Kidney tubule cell (primary cell): ENCODE measurements at regions not wholly inside any gene's neighbourhood (a gene's known extent, or its start where the extent isn't known, plus 50 kb on each side); places are given as distances from the start of the nearest gene placed in this dataset.

Experiments
- DNase-seq: peaks from one replicate; pipeline ENCODE4 v3.0.0-alpha.2; 2018; ENCODE audit warnings: low spot score

DNA sequence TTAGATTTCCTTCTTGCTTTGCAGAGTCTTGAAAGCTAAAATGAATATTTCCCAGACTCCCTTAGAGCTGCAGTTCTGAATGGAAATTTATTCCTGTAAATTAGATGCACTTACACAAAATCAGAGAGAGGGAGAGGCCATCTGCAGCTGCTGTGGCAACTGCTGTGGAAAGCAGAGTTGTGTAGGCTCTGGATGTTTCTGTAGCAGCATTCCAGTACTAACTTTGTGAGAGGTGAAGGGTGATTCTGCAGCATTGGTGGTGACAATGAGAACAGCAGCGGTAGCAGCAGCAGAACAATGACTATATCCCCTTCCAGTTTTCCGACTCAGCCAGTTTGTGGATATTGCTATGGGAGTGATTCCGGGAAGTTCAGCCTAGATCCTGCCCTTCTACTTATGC is 433.0 kb upstream of the REG3G start:
- no peak for DNase-seq

DNA sequence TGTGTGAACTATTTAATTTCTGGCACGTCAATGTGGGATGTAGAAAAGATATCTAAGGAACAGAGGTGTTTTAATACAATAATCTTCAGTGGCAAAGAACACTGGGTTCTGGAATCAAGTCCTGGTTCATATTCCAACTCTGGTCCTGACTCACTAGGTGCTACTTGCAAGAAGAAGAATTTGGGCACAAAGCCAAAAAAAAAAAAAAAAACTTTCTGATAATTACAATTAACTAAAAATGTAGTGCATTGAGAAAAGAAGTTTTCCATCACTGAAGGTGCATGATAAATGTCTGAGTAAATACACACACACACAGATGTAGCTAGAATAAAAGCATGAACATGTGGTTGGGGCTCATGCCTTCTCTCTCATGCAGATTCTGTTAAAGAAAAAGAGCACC is 424.4 kb upstream of the REG3G start:
- DNase-seq: no peak

DNA sequence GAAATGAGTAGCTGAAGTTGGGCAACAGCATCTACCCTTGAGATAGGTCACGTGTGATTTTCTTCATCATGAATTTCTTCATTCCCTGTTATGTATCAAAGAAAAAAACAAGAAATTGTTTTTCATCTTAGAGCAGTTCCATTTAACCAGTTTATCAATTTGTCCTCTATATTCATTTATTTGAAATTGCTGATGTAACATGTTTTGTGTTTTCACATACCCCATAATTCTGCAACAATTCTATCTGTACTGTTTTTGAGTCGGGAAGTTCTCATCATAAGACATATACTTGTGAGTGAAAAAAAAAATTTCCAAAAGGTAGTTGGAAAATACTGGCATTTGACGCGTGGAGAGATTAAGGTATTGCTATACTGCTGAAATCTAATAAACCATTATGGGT is 422.6 kb upstream of the REG3G start:
- DNase-seq: no peak

DNA sequence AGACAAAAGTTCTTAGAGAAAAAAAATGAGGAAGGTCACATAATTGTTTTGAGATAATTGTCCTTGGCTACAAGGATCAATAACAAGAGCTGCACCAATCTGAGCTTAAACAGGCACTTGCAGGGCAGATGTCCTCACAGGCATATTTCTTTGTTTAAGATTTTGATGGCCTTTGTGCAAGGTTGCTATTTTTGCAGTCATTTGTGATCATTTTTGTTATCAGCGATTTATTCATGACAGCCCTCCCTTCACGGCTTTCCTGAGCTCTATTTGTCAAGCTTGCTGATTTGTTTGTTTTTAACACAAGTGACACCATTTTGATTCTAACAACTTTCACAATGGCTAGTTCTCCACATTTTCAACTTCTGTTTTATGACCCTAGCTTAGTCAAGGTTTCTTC is 418.6 kb upstream of the REG3G start:
- DNase-seq: no peak

DNA sequence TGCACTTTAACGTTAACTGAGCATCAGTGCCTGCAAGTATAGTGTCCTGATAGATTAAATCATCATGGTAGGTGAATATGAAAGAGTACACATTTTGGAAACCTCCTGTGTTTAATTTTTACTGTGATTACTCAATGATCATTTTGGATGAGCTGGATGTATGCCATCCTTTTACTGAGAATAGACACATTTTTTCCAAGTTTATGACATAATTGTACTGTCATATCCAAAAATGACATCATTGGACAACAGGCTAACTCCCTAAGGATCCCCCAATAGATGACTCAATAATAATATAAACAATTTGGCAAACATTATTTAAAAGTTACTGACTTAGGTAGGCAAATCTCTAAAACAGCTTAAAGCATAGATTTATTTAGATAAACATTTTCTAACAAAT is 410.8 kb upstream of the REG3G start:
- no peak for DNase-seq

DNA sequence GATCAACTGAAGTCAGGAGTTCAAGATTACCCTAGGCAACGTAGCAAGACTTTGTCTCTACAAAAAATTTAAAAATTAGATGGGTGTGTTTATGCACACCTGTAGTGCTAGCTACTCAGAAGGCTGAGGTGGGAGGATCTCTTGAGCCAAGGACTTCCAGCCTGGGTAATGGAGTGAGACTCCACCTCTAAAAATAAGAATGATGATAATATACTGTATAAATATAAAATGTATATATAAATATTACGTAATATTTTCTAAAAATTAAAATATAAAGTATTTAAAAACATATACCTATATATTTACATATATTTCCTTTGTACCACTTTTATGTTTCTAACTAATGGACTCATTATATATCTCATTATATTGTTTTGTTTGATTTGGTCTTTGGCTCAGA is 409.5 kb upstream of the REG3G start:
- DNase-seq: no peak

DNA sequence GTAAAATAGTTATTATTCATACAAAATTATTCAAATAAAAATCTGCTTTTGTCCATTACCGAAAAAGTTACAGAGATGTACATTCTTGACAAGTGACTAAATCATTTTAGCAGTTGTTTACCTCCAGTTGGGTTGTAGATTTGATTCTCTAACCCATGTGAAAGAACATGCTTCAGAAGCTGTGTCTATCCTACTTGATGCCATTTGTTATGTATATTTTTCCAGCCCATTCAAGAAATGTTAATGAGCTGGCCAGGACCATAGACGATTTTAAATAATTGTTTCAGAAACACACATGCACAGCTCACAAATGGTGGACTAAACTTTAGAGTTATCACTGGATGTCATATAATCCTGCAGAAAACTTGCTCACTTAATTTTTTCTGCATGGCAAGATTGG is 391.1 kb upstream of the REG3G start:
- no peak for DNase-seq

DNA sequence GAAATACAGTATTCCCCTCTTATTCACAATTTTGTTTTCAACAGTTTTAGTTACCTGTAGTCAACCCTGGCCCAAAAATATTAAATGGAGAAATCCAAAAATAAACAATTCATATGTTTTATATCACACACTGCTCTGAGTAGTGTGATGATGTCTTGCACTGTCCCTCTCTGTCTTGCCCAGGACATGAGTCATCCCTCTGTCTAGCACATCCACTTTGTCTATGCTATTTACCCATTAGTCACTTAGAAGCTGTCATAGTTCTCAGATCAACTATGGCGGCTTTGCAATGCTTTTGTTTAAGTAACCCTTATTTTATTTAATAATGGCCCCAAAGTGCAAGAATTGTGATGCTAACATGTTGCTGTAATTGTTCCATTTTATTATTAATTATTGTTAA is 380.6 kb upstream of the REG3G start:
- DNase-seq: peak; percentile 5

DNA sequence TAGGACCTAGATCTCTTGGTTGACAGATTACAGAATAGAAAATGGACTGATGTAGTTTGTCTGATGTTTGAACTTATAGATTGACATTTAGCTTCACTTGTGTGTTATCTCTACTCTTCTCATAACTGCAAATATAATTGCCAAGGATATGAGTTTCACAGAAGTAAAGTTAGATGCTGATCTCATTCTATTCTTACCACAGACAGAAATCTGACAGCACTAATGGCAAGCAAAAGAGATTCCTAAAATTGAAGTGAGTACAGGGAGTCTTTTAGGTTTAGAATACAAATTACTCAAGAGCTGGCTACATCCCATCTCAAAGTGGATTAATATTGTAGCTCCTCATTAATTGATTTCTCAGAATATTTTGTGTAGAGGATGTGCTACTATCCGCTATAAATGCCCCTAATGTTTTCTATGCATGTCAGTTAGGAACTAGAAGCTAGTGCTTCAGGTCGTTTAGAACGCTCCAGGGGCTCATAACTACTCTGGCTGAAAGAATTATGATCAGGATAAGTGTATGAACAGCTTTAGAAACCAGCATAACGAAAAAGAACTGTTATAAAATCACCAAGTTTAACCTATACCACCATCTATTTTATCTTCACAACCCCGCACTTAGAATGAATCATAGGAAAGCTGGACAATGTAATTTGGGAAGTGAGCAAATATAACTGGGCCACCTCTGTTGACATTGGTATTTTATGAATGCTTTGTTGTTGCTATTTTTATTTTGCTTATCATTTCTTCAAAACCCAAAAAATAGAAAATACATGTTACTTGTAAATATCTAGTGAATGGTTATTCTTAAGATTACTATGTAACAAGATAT is 378.8 kb upstream of the REG3G start:
- no peak for DNase-seq

DNA sequence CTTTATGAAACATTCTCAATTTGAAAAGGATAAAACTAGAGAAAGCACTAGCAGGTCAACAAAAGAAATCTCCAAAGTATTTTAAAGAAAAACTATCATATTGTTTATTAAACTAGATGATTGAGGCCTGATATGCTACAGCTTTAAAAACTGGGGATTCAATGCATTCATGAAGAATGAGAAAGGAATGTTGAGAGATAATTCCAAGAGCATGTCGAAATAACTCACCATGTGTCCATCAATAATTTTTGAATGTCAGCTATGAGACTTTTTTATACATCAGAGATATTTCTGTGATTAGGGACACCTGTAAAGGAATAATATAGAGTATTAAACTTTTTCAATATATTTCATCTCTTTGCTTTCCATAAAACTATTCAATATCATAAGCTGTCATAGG is 376.9 kb upstream of the REG3G start:
- no peak for DNase-seq

DNA sequence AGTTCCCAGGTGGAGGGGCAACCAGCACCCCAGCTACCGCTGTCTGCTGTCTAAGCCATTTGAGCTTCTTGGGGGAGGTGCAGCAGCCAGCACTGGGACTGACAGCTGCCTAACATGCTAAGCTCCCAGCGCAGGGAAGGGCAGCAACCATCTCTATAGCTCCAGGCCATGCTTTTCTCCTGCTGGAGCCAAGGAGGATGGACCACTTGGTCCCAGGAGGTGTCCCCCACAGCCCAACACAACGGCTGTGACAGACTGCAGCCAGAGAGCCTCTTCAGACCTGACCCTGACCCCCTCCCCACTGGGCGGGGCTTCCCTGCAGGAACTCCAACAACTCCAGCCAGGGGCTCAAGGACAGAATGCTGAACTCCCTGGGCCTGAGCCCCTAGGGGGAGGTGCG is 370.6 kb upstream of the REG3G start:
- DNase-seq: no peak

DNA sequence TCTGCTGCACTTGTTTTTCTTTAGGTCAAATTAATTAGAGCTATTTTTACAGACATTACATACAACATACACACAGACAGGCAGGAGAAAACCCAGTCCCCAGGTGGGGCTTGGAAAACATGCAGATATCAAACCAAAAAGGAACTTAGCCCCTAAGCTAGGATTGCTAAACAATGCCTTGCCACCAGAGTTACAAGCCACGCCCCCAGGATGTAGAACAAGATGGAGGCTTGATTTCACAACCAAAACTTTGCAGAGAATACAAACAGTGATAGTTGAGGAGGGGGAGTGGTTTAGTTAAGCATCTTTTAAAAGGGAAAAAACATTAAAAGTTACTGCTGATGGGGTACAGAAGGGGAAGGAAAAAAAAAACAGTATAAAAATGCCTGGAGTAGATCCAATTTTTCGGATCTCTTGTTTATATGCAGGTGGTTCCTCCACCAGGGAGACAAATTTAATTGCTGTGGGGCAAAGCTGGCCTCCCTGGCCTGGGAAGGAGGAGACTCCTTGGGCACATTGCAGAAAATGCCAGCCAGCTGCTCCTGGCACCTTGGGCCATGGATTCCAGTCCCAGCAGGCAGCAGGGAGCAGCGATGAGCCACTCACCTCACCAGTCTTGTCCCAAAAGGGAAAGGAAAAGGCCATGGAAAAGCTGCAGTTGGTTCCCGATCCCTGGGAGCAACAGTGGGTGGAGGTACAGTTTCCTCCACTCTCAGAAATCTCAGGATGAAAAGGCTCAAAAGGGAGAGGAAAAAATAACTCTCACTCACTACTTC is 348.4 kb upstream of the REG3G start:
- no peak for DNase-seq

DNA sequence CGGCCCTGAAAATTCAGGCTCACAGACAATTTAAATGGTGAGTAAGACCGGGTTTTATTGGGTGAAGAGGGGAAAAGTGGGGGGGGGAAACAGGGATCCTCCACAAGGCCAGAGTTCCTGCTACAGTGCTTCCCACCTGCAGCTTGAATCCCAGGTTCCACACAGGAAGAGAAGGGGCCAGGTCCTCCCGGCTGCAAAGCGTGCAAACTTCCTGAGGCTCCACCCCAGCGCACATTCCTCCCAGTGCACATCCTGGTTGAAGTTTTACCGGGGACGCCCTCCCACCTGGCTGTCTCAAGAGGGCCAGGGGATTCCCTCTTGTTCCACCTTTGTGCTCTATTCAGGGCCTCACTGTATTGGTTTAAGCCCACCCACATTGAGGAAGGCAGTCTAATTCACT is 347.7 kb upstream of the REG3G start:
- DNase-seq: no peak

DNA sequence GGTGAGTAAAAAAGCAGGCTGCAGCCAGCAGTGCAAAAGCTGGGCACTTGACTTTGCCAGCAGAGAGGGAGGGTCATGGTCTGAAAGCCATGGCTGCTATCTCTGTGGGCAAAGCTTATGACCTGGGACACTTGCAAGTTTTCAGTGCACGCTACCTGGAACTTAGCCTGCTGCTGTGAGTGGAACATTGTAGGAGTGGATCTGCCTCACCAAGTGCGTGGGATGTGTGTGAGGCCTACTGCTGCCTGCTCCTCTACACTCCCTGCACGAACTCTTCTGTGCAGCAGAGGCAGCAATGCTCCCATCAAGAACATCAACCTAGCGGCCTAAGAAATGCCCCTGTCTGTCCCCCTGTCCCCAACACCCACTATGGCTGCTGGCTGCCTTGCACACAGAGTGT is 344.1 kb upstream of the REG3G start:
- DNase-seq: no peak

DNA sequence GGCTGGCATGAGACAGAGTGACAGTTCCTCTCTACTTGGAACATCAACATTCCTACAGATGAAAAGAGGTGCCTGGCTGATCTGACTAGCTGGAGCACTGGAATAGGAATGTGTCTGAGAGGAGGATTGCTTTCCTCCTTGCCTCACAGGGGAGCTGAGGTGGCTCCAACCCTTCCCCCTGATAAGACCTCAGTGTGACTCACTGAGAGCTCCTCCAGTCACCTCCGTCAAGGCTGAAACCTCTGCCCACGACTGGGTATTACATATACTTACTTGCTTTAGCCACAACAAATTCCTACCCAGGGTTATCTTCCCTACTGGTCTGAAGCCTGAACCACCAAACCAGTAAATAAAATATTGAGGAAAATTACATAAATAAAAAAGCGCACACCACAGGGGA is 342.7 kb upstream of the REG3G start:
- no peak for DNase-seq

DNA sequence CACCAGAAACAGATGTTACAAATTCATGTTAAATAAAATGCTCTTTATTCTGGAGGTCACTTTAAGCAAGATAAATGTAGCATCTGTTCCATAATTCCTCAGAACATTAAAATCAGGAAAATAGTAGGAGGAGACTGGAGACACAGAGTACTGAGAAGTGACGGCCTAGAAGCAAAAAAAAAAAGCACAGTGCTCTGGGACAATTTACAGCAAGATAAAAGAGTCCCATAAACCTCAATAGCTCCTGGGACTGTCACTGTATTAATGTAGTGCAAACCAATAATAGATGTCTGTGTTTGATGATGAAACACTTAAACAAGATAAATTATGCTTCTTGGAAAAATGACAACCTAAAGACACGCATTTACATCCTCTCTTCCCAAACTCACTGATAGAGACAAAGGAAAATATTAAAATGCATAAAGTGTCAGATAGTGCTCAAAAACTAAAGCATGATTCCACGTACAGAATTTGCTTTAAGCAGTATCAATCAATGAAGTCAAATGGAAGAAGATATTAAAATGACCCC is 338.8 kb upstream of the REG3G start:
- DNase-seq: no peak

DNA sequence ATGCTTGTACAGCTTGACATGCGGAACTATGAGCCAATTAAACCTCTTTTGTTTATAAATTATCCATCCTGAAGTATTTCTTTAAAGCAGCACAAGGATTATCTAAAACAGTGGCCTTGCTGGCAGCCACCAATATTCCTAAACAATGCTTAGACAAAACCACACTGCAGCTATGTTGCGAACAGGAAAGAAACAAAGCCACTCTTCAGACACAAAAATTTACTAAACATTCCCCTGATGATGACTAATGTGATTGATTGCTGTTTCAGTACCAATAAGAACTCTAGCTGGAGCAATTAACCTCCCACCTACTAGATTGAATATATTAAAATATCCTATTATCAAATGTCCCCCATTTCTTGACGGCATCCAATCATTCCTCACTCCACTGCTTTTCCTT is 325.8 kb upstream of the REG3G start:
- no peak for DNase-seq

DNA sequence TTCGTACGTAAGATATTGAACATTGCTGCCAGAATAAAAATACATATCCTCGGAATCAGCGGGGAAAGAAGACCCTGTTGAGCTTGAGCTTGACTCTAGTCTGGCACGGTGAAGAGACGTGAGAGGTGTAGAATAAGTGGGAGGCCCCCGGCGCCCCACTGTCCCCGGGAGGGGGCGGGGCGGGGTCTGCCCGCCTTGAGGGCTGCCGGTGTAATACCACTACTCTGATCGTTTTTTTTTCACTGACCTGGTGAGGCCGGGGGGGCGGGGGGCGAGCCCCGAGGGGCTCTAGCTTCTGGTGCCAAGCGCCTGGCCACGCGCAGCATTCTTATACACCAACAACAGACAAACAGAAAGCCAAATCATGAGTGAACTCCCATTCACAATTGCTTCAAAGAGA is 324.0 kb upstream of the REG3G start:
- DNase-seq: no peak

DNA sequence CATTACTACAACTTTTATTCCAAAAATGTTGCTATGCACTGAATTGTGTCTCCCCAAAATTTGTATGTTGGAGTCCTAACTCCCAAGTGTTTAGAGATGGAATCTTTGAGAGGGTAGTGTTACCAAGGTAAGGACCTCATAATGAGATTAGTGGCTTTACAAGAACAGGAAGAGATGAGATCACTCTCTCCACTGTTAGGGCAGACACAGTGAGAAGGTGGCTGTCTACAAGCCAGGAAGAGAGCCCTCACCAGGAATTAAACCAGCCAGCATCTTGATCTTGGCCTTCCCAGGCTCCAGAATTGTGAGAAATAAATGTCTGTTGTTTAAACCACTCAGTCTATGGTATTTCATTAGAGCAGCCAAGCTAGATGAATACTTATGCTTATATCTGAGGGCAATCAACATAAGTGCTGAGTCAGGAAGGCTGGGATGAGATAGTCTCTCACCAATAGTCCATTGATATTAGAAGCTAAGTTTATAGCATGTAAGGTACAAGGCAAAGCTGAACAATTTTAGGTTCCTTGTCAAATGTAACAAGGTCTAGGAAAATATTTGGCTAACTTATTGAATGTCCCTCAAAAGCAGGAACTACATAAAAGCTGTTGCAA is 317.6 kb upstream of the REG3G start:
- DNase-seq: no peak

DNA sequence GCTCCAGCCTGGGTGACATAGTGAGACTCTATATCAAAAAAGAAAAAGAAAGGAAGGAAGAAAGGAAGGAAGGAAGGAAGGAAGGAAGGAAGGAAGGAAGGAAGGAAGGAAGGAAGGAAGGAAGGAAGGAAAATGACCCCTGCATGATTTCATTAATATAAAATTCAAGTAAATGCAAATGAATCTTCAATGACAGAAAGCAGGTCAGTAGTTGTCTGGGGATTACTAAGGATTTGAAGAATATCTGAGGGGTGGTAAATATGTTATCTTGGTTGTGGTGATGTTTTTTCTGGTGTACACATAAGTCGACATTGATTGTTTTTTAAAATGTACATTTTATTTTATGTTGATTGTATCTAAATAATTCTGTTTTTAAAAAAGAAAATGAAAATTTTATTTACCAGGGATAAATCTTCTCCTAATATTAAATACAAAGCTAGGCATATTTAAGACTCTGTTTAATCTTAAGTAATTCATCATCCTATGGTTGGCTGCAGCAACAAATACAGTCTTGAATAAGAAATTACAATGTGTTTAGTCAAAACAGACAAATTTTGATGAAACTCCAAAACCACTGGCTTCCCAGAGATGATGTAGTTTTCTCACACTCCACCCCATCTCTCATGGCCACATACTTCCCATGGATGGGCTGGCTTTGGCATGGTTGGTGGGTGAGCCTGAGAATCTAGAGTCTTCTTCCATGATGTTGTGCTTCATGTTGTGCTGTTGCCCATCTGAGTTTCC is 314.7 kb upstream of the REG3G start:
- DNase-seq: no peak

DNA sequence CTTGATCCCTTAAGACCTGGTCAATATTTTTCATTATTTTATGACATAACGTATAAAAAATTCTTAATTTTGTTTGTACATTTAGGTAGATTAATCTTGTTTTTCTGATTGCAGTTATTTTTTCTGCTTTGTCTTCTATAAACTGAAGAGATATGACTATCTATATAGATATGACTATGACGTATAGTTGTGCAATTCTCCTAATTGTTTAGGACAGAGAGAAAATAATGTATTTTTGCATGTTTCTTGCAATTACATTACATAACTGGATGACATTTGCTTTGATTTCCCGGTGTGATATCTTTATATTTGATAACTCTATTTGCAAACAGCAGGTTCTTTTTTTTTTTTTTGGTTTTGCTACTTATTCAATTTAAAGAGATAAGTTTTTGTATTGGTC is 310.2 kb upstream of the REG3G start:
- no peak for DNase-seq

DNA sequence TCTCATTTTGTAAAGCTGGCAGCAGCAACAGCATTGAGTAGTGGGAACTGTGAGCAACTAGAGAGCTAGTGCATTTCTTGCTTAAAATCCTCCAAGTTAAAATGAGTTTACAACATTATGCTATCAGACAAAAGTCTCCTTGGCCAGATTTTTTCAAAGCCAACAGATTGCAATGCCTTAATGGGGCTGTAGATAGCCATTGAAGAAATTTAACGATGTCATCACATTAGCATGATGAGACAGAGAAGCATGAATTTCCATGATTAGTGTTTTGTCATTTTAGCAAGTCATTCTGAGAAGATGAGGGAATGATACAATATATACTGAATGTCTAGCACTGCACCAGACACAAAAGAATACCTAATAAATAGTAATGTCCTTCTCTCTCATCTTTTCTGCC is 307.5 kb upstream of the REG3G start:
- DNase-seq: no peak
